ENCODE measurements at regions not wholly inside any gene's neighbourhood (a gene's known extent, or its start where the extent isn't known, plus 50 kb on each side); places are given as distances from the start of the nearest gene placed in this dataset.
"Not testable (repeated sequence)": the region's sequence is repeated elsewhere in the genome, so short reads cannot be mapped to it uniquely, and the experiment has no call there.

- no peak for TF ChIP-seq CTCF (conservative IDR thresholded peaks at IDR 0.05; ENCODE audit: low read depth, low read length)
- H3K4me2 ChIP-seq, result no peak overlapping the region
- H3K79me2 ChIP-seq (ENCODE audit: insufficient read depth, low read depth), result no peaks in the 10 kb centered on the region
- H3K27me3 ChIP-seq (ENCODE audit: insufficient read depth, low read depth), result no peaks in the 10 kb centered on the region
- H3K36me3 ChIP-seq (ENCODE audit: insufficient read depth), result no peaks in the 10 kb centered on the region
- H3K4me3 ChIP-seq (IDR thresholded peaks at IDR 0.05; ENCODE audit: insufficient read depth, low read depth, low read length), result no peak overlapping the region
- H3K4me1 ChIP-seq (ENCODE audit: low read depth, poor library complexity, severe bottlenecking), result no peaks in the 10 kb centered on the region
- H3K9ac ChIP-seq, result no peak overlapping the region
- no peaks in the 10 kb centered on the region for H4K20me1 ChIP-seq (ENCODE audit: insufficient read depth)
- no peak overlapping the region for H2AFZ ChIP-seq (ENCODE audit: low read depth)
- no peak overlapping the region for H3K27ac ChIP-seq
These were observed 256.9 kb downstream of the ANKRD50 start for GRCh38 chr4:124455671-124456070.

GRCh38 chr4:124459196-124459940 is 253.2 kb downstream of the ANKRD50 start:
- Histone ChIP-seq H3K27ac (no peak overlapping the region), H2AFZ (ENCODE audit: low read depth) (no peak overlapping the region), H3K79me2 (ENCODE audit: insufficient read depth, low read depth) (no peaks in the 10 kb centered on the region), H4K20me1 (ENCODE audit: insufficient read depth) (no peaks in the 10 kb centered on the region), H3K4me1 (ENCODE audit: low read depth, poor library complexity, severe bottlenecking) (no peaks in the 10 kb centered on the region), H3K4me2 (no peak overlapping the region), H3K9ac (no peak overlapping the region), H3K36me3 (ENCODE audit: insufficient read depth) (no peaks in the 10 kb centered on the region), H3K4me3 (IDR thresholded peaks at IDR 0.05; ENCODE audit: insufficient read depth, low read depth, low read length) (no peak overlapping the region), H3K27me3 (ENCODE audit: insufficient read depth, low read depth) (no peaks in the 10 kb centered on the region)
- TF ChIP-seq CTCF (conservative IDR thresholded peaks at IDR 0.05; ENCODE audit: low read depth, low read length), result no peak

GRCh38 chr4:124459941-124460310 is 252.6 kb downstream of the ANKRD50 start:
- Histone ChIP-seq H3K27me3 (ENCODE audit: insufficient read depth, low read depth) (no peaks in the 10 kb centered on the region), H4K20me1 (ENCODE audit: insufficient read depth) (no peaks in the 10 kb centered on the region), H3K9ac (no peak overlapping the region), H3K4me1 (ENCODE audit: low read depth, poor library complexity, severe bottlenecking) (no peaks in the 10 kb centered on the region), H3K79me2 (ENCODE audit: insufficient read depth, low read depth) (no peaks in the 10 kb centered on the region), H3K27ac (no peak overlapping the region), H3K4me3 (IDR thresholded peaks at IDR 0.05; ENCODE audit: insufficient read depth, low read depth, low read length) (no peak overlapping the region), H3K4me2 (no peak overlapping the region), H2AFZ (ENCODE audit: low read depth) (no peak overlapping the region), H3K36me3 (ENCODE audit: insufficient read depth) (no peaks in the 10 kb centered on the region)
- TF ChIP-seq CTCF (conservative IDR thresholded peaks at IDR 0.05; ENCODE audit: low read depth, low read length), result no peak

- not testable (repeated sequence) for H3K27ac ChIP-seq; H3K79me2 ChIP-seq (ENCODE audit: insufficient read depth, low read depth); H3K4me2 ChIP-seq; H3K4me3 ChIP-seq (IDR thresholded peaks at IDR 0.05; ENCODE audit: insufficient read depth, low read depth, low read length); H4K20me1 ChIP-seq (ENCODE audit: insufficient read depth); H2AFZ ChIP-seq (ENCODE audit: low read depth); H3K4me1 ChIP-seq (ENCODE audit: low read depth, poor library complexity, severe bottlenecking); H3K36me3 ChIP-seq (ENCODE audit: insufficient read depth); H3K27me3 ChIP-seq (ENCODE audit: insufficient read depth, low read depth); H3K9ac ChIP-seq
These were observed 250.9 kb downstream of the ANKRD50 start for GRCh38 chr4:124461592-124461991.

All from KMS-11 (cell line).